ENCODE measurements at regions not wholly inside any gene's neighbourhood (a gene's known extent, or its start where the extent isn't known, plus 50 kb on each side); places are given as distances from the start of the nearest gene placed in this dataset.

GRCh38 chr2:82478641-82479040 is 1980.4 kb downstream of the SUCLG1 start:
- TF ChIP-seq CTCF (conservative IDR thresholded peaks at IDR 0.05; ENCODE audit: low read depth, low read length) = no peak
- TF ChIP-seq EZH2 (IDR thresholded peaks at IDR 0.05; ENCODE audit: borderline replicate concordance, low read depth, low read length, poor library complexity, severe bottlenecking) = no peak

Data from A673 (cell line).